ENCODE measurements at regions not wholly inside any gene's neighbourhood (a gene's known extent, or its start where the extent isn't known, plus 50 kb on each side); places are given as distances from the start of the nearest gene placed in this dataset.

DNA sequence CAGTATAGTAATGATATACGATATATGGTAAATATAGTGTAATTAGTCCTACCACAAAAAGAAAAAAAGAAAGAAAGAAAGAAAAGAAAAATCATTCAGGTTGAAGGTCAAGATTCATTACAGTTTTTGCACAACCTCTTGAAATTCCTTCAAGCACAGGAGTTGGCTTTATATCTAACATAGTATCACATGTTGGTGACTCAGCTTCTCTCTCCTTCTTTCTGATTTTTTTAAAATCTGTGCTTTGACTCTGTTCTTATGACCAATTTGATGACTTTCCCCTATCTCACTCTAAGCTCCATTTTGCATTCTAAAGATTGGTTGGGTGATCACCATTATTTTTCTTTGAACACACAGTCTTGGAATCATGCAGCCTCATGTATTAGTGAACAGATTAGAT lies 148.2 kb upstream of the COL11A1 start:
- no peak for TF ChIP-seq CTCF (conservative IDR thresholded peaks at IDR 0.05; ENCODE audit: low read length)
- TF ChIP-seq EZH2phosphoT487 (IDR thresholded peaks at IDR 0.05; ENCODE audit: borderline replicate concordance): no peak
